DMS53 treated with DMSO at 0.1 percent for 48 hours (cell line): ENCODE measurements at regions not wholly inside any gene's neighbourhood (a gene's known extent, or its start where the extent isn't known, plus 50 kb on each side); places are given as distances from the start of the nearest gene placed in this dataset.
"Not testable (repeated sequence)": the region's sequence is repeated elsewhere in the genome, so short reads cannot be mapped to it uniquely, and the experiment has no call there.

Experiments used
- DNase-seq: peaks from one replicate; lab custom pipeline; 2025; ENCODE audit not compliant: unreplicated experiment; lab: John Stamatoyannopoulos, UW

DNA sequence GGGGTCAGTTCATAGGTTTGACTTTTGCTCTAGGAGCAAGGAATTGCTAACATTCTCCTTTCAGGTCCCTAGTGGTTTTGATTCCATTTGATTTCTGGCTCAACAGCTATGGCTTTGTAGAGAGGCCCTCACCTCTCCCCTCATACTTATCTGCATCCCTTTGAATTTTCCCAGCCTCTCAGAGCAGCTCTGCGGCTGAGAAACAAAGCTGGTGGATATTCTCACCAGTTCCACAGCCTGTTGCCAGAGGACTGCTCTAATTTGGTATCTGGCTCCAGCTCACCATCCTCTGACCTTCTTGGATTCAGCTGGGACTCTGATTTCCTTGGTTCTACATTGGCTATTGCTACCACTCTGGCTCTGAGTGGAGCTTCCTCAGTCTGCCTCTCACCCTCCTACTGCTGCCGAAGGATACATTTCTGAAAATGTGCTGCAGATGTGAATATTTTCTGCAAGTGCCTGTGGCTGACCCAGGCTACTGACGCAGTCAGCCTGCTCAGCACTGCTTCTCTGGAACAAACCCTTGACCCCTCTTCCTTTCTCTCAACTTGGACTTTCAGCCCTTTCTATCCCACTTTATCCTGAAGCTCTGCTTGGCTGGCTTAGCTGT is 110.9 kb upstream of the ENPEP start:
- no peak for DNase-seq

DNA sequence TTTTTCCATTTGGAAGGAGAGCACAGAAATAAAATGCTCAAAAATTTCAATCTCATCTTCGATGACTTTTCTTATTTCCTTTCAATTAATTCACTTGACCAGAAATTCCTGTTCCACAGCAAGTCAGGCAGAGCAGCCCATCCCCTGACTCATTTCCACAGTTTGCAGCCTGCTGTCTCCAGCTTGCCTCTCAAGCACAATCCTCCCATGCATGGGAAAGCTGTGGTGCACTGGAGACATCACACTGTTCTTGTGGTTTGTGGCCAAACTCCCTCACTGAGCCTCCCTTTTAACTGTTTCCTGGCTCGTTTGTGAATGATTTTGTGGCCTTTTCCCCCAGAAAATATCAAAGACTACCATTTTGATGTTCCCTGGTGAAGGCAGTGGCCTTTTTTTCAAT is 114.0 kb upstream of the ENPEP start:
- DNase-seq = no peak

DNA sequence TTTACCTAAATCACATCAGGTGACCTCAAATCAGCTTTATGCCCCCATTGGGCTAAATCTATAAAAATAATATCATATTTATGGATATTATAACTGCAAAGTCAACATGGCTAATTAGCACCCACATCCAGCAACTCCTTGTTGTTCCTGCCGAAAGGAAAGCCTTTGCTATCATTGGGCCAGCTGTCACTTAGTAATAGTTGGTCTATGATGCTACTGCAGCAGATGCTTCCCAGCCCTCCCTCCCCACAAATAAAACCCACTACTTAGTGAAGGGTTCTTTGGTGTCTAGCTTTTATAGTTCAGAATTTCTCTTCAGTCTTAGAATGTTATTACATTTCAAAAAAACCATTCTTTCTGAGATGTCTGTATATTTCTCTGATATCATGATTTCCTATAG is 116.9 kb upstream of the ENPEP start:
- DNase-seq = no peak

DNA sequence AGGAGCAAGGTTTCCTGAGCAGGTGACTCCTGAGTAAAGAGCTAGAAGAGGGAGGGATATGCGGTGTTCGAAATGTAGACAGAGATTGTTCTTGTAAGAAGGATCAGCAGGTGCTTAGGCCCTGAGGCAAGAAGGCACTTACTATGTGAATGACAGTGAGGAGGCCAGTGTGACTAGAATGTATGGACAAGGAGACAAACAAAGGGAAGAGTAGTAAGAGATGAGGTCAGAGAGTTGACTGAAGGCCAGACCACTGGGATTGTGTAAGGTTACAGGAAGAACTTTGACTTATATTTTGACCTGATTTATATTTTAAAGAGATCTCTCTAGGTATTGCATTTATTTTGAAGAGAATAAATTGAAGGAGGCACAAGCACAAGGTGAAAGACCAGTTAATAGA is 118.4 kb upstream of the ENPEP start:
- no peak for DNase-seq

DNA sequence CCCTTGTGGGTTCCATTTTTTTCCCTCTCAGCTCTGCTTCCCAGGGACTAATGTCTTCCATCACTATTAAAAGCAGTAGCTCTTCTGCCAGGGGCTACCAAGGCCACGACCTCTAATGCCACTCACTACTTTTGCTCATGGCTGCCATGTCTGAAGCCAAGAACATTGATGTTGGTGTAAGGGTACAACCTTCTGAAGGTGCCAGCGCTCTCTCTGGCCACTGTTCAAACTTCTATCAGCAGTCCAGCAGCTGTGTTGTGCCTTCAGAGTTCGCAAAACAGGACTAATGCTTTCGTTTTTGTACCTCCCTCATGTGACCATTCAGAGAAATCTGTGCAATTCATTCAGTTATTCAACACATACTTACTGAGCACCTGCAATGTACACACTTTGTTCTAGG is 121.5 kb upstream of the ENPEP start:
- DNase-seq = no peak

GRCh38 chr4:110352670-110353442 is 123.1 kb upstream of the ENPEP start:
- DNase-seq = no peak

- DNase-seq = no peak
Observed at GRCh38 chr4:110348711-110349383, 127.1 kb upstream of the ENPEP start.

DNA sequence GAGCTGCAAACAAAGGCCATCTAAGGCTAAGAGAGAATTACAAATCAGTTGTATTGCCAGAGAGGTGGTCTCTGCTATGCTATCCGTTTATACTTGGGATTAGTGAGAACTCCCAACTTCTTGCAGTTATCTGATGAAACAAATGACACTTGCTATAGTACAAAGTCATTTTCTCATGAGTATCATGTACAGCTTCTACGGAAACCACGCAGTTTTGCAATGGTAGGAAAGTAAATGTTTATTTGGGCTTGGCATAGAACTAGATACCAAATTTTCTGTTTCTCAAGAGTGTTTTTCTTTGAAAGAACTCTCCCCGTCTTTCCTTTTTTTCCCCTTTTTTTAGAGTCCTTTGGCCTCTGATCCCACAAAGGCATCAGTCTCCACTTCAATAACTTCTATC is 128.2 kb upstream of the ENPEP start:
- no peak for DNase-seq

GRCh38 chr4:110344165-110344564 is 131.8 kb upstream of the ENPEP start:
- no peak for DNase-seq

- no peak for DNase-seq
Observed at GRCh38 chr4:110343534-110343933, 132.4 kb upstream of the ENPEP start.

DNA sequence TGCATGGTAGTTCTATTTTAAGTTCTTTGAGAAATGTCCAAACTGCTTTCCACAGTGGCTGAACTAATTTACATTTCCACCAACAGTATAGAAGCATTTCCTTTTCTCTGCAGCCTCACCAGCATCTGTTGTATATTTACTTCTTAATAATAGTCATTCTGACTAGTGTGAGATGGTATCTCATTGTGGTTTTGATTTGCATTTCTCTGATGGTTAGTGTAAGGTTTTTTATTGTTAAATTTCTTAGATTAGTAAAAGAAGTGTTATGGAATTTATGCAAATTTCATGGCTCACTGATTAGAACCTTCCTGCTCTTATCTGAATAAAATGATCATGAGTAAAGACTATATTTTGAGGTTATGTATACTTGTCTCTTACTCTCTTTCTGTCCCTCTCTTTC is 134.8 kb upstream of the ENPEP start:
- DNase-seq = not testable (repeated sequence)

- no peak for DNase-seq
Observed at GRCh38 chr4:110335399-110335798, 137.0 kb upstream of the ELOVL6 start.

DNA sequence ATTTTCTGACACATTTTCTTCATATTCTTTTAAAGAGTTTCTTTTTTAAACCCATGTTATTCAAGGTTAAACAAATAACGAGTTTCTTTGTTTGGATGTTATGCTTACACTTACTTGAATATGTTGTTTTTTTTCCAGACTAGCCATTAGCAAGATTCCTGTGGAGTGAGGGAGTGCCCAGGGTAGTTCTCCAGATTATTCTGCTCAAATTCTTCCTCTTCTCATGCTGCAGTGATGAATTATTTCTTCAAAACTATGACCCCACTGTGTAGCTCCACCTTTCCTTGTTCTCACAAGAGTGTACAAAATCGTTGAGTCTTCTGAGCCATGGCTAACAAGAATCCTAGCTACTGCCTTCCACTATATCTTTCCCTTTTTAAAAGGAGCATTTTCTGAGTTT is 134.1 kb upstream of the ELOVL6 start:
- no peak for DNase-seq

GRCh38 chr4:110326426-110326825 is 128.0 kb upstream of the ELOVL6 start:
- not testable (repeated sequence) for DNase-seq

GRCh38 chr4:110310795-110311194 is 112.4 kb upstream of the ELOVL6 start:
- no peak for DNase-seq

DNA sequence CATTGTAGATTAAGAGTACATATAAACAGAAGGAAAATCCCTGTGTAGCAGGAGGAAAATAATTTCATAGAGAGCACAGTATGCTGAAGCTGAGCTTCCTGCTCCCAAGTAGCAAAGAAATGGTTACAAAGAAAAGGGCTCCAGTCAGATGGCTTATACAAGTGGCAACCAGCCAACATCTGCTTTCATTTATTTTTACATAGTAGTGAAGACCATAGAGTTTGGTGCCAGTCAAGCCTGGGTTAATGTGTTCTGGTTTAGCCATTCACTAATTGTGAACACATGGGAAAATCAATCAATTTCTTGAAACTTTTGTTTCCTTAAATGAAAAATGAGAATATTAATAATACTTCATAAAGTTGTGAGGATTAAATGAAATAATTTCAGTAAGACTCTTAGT is 111.3 kb upstream of the ELOVL6 start:
- no peak for DNase-seq

DNA sequence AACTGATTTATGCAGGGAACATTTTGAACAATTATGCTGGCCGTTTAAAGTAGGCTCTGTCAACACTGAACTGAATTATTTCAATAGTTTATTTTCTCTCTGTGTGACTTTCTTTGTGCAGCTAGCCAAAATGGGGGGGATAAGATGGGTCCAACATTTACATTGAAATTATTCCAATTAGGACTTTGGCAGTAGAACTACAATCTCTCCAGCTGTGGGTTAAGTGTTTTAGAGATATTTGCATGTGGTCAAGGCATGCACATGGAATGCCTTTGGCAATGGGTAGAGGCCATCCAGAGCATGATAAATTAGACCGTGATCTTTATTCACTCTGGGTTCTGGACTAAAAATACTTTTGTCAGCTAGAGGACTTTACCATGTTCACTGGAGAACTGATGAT is 107.9 kb upstream of the ELOVL6 start:
- no peak for DNase-seq

DNA sequence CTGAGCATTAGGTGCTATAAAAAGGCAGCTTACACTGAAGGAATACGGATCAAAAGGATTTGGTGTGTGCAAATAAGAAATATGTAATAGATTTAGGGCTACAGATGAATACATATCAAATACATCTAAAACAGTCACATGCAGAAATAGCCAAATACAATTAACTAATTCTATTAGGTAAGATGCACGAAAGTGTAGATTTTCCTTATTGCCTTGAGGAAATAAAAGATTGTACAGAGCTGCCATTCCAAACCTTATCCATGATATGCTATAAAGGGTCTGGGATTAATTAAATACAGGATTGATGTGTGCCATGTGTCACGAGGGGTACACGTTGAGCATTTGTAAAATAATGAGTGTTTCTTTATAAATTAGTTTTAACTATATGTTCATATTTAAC is 107.0 kb upstream of the ELOVL6 start:
- no peak for DNase-seq

DNA sequence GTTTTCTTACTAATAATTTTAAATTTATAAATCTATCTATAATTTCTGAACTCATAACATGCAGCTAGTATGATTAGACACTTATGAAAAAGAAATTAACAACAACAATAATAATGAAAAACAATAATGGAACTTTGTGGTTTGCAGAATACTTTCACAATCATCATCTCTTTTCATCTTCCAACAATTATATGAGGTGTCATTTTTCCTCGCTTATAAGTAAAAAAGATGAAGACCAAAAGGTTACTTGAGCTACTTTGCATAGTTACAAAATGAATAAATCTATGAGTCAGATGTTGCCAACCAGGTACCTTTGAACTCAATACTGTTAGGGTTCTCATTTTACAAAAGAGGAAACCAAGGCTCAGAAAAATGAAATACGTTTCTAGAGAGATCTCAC is 98.5 kb upstream of the ELOVL6 start:
- DNase-seq = no peak

DNA sequence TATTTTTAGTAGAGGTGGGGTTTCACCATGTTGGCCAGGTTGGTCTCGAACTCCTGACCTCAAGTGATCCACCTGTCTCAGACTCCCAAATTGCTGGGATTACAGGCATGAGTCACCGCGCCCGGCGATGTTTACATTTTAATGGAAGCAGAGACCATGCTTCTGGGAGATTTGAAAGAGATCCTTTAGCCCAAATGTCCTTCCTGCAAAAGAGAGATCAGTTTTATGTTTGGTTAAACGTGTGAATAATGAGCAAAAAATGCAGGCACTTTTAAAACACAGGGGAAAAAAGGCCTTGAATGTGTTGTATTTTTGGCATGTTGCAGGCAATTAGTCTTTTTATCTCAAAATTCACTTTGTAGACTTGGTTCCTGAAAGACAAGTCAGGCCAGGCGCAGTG is 95.8 kb upstream of the ELOVL6 start:
- no peak for DNase-seq

- no peak for DNase-seq
Observed at GRCh38 chr4:110292994-110293744, 94.8 kb upstream of the ELOVL6 start.

DNA sequence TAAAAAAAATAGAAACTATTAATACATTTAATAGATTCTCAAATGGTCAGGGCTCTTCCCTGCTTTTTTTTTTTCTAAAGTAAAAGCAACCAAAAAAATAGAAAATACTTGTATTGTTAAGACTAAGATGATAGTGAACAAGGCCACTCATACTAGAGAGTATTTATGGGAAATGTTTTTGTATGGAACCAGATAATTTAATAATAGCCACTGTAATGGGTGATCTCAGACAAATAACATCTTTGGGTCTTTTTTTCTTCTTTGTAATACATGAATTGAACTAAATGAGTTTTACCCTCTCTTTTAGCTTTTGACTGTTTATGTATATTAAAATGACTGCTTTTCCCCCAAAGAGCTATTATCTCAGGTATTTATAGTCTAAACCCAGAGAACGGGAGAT is 92.1 kb upstream of the ELOVL6 start:
- no peak for DNase-seq
